HCT116 (cell line): ENCODE measurements at regions not wholly inside any gene's neighbourhood (a gene's known extent, or its start where the extent isn't known, plus 50 kb on each side); places are given as distances from the start of the nearest gene placed in this dataset.

Experiments used
- ATAC-seq: fragments of 200-7000 bp; cut with Tn5 transposase; 2 replicates; pipeline ENCODE4 v1.9.1; 2020; ENCODE audit warnings: mild to moderate bottlenecking, moderate library complexity
- BruUV-seq: library from RNA; stranded (reverse); fragments of 400-500 nt; replicated peaks from 2 replicates; lab custom pipeline; 2021; lab: Mats Ljungman, UMichigan
- CTCF ChIA-PET: fragments of 300-600 bp; sonication (Branson Sonifier 250); formaldehyde crosslinking; loops from one replicate; lab custom pipeline; 2021; ENCODE audit warnings: antibody characterized with exemption; lab: Charles Lee
- POLR2A ChIA-PET: fragments of 300-600, 350-600 bp; sonication (Branson Sonifier 250); formaldehyde crosslinking; loops from one replicate; lab custom pipeline; 2021; ENCODE audit warnings: antibody characterized with exemption; lab: Charles Lee
- RAD21 ChIA-PET, 2 experiments: fragments of 300-600 bp; sonication (Branson Sonifier 250); formaldehyde crosslinking; loops; one replicate each; lab custom pipeline; 2023; ENCODE audit warnings: low total read pairs in 2 of 2; ENCODE audit not compliant: uncharacterized antibody in 2 of 2, unreplicated experiment in 2 of 2, low non-redundant PET in 1 of 2; lab: Charles Lee
- DNase-seq: peaks from one replicate; pipeline ENCODE4 v3.0.0-alpha.2; 2010; ENCODE audit warnings: low read depth, low spot score
- H2AFZ ChIP-seq: fragments of 200-600 bp; shearing (Covaris generic), sonication (generic); 2 replicates; pipeline ENCODE4 v1.6.1; 2017; ENCODE audit warnings: low read depth, mixed run types, mixed read lengths, antibody characterized with exemption, low read length; ENCODE audit not compliant: poor library complexity, severe bottlenecking
- H3K27ac ChIP-seq: 2 replicates; pipeline ENCODE4 v1.5.1; 2012; ENCODE audit warnings: low read depth, low read length
- H3K27me3 ChIP-seq: fragments of 200-600 bp; sonication (generic); 2 replicates; pipeline ENCODE4 v1.6.1; 2016; ENCODE audit warnings: mixed run types, low read length, mixed read lengths; ENCODE audit not compliant: insufficient read depth
- H3K36me3 ChIP-seq, 2 experiments: fragments of 200-500 bp in 1 of 2; fragments of 200-600 bp in 1 of 2; sonication (Bioruptor generic) in 1 of 2; sonication (generic) in 1 of 2; 2 replicates each; pipeline versions ENCODE4 v1.5.1 to v1.6.1; 2014 to 2016; ENCODE audit warnings: low read length in 2 of 2, inconsistent platforms in 1 of 2, mixed read lengths in 1 of 2, mixed run types in 1 of 2; ENCODE audit not compliant: insufficient read depth in 2 of 2, control insufficient read depth in 1 of 2
- H3K4me1 ChIP-seq, 2 experiments: fragments of 200-600 bp in 1 of 2; sonication (generic) in 1 of 2; 2 replicates each; pipeline versions ENCODE4 v1.5.1 to v1.6.1; 2012 to 2017; ENCODE audit warnings: low read length in 2 of 2, inconsistent platforms in 1 of 2, mild to moderate bottlenecking in 1 of 2, mixed read lengths in 1 of 2, mixed run types in 1 of 2, moderate library complexity in 1 of 2; ENCODE audit not compliant: insufficient read depth in 2 of 2, control insufficient read depth in 1 of 2
- H3K4me2 ChIP-seq: fragments of 200-600 bp; sonication (generic); 2 replicates; pipeline ENCODE4 v1.6.1; 2017; ENCODE audit warnings: mixed run types, low read length, mixed read lengths
- H3K4me3 ChIP-seq, 2 experiments: fragments of 200-600 bp in 1 of 2; sonication (generic) in 1 of 2; replicated peaks in 1 of 2; 2 replicates each; pipeline ENCODE4 v1.5.1; 2011 to 2016; ENCODE audit warnings: low read length in 2 of 2, control low read depth in 1 of 2, low read depth in 1 of 2, mild to moderate bottlenecking in 1 of 2, mixed read lengths in 1 of 2, mixed run types in 1 of 2
- H3K79me2 ChIP-seq: fragments of 200-600 bp; sonication (generic); 2 replicates; pipeline ENCODE4 v1.6.1; 2017; ENCODE audit warnings: mild to moderate bottlenecking, mixed run types, low read length, moderate library complexity, mixed read lengths; ENCODE audit not compliant: insufficient read depth
- H3K9ac ChIP-seq: fragments of 200-600 bp; sonication (generic); 2 replicates; pipeline ENCODE4 v1.6.1; 2016; ENCODE audit warnings: low read length, mixed read lengths
- H3K9me2 ChIP-seq: fragments of 200-600 bp; sonication (generic), shearing (Covaris generic); 2 replicates; pipeline ENCODE4 v1.6.1; 2017; ENCODE audit warnings: mixed run types, mild to moderate bottlenecking, moderate library complexity; ENCODE audit not compliant: insufficient read depth
- H3K9me3 ChIP-seq, 2 experiments: fragments of 200-500 bp in 1 of 2; fragments of 200-600 bp in 1 of 2; sonication (Bioruptor generic) in 1 of 2; sonication (generic) in 1 of 2; 2 replicates each; pipeline ENCODE4 v1.6.1; 2014 to 2017; ENCODE audit warnings: low read length in 2 of 2, mixed read lengths in 2 of 2, inconsistent platforms in 1 of 2, low read depth in 1 of 2, mild to moderate bottlenecking in 1 of 2, mixed run types in 1 of 2, moderate library complexity in 1 of 2; ENCODE audit not compliant: control insufficient read depth in 1 of 2, insufficient read depth in 1 of 2
- H4K20me1 ChIP-seq: fragments of 200-600 bp; sonication (generic), shearing (Covaris generic); 2 replicates; pipeline ENCODE4 v1.6.1; 2017; ENCODE audit warnings: mixed run types, mild to moderate bottlenecking, moderate library complexity; ENCODE audit not compliant: insufficient read depth
- ATF3 ChIP-seq: IDR thresholded peaks from 2 replicates; pipeline ENCODE4 v1.6.1; 2012
- CBX3 ChIP-seq: IDR thresholded peaks from 2 replicates; pipeline ENCODE4 v1.6.1; 2012; ENCODE audit warnings: low read depth
- CEBPB ChIP-seq: IDR thresholded peaks from 2 replicates; pipeline ENCODE4 v1.6.1; 2012; ENCODE audit warnings: low read depth
- CTCF ChIP-seq, 3 experiments: fragments of 200-600 bp in 1 of 3; sonication (generic) in 1 of 3; IDR thresholded peaks in 2 of 3; conservative IDR thresholded peaks in 1 of 3; 2 replicates each; pipeline ENCODE4 v1.5.1; 2012 to 2017; ENCODE audit warnings: low read depth in 2 of 3, low read length in 2 of 3, antibody characterized with exemption in 1 of 3, borderline replicate concordance in 1 of 3, control low read depth in 1 of 3, mild to moderate bottlenecking in 1 of 3, mixed read lengths in 1 of 3, mixed run types in 1 of 3, moderate library complexity in 1 of 3; ENCODE audit not compliant: insufficient read depth in 1 of 3
- EZH2 ChIP-seq: fragments of 200-600 bp; sonication (generic); IDR thresholded peaks from 2 replicates; pipeline ENCODE4 v1.6.1; 2017; ENCODE audit warnings: antibody characterized with exemption, mixed run types
- FOSL1 ChIP-seq: IDR thresholded peaks from 2 replicates; pipeline ENCODE4 v1.6.1; 2012; ENCODE audit warnings: low read depth
- JUND ChIP-seq: IDR thresholded peaks from 2 replicates; pipeline ENCODE4 v1.6.1; 2012
- MAX ChIP-seq: IDR thresholded peaks from 2 replicates; pipeline ENCODE4 v1.6.1; 2012
- POLR2A ChIP-seq: IDR thresholded peaks from 2 replicates; pipeline ENCODE4 v1.7.0; 2011; ENCODE audit warnings: borderline replicate concordance; ENCODE audit not compliant: insufficient read depth, insufficient read length; ENCODE audit errors: extremely low read depth
- RAD21 ChIP-seq: IDR thresholded peaks from 2 replicates; pipeline ENCODE4 v1.6.1; 2012; ENCODE audit warnings: low read depth, mild to moderate bottlenecking
- REST ChIP-seq: IDR thresholded peaks from 2 replicates; pipeline ENCODE4 v1.6.1; 2012; ENCODE audit warnings: low read depth
- SIN3A ChIP-seq: IDR thresholded peaks from 2 replicates; pipeline ENCODE4 v1.6.1; 2012; ENCODE audit warnings: low read depth
- SP1 ChIP-seq: IDR thresholded peaks from 2 replicates; pipeline ENCODE4 v1.6.1; 2012; ENCODE audit warnings: low read depth
- SRF ChIP-seq: IDR thresholded peaks from 2 replicates; pipeline ENCODE4 v1.6.1; 2012; ENCODE audit warnings: low read depth
- TCF7L2 ChIP-seq: IDR thresholded peaks from 2 replicates; pipeline ENCODE4 v1.7.0; 2011; ENCODE audit warnings: borderline replicate concordance, inconsistent platforms; ENCODE audit not compliant: insufficient read depth, insufficient read length; ENCODE audit errors: extremely low read depth
- YY1 ChIP-seq: IDR thresholded peaks from 2 replicates; pipeline ENCODE4 v1.6.1; 2011; ENCODE audit warnings: low read length, low read depth, moderate library complexity, mild to moderate bottlenecking; ENCODE audit not compliant: insufficient replicate concordance; ENCODE audit errors: extremely low read depth
- ZFX ChIP-seq: fragments of 450-650 bp; IDR thresholded peaks from 2 replicates; pipeline ENCODE4 v1.6.1; 2017
- ZNF274 ChIP-seq: fragments of 200-500 bp; sonication (Bioruptor generic); IDR thresholded peaks from 2 replicates; pipeline ENCODE4 v1.6.1; 2014; ENCODE audit warnings: mild to moderate bottlenecking, low read depth, low read length, inconsistent platforms
- intact Hi-C: fragments of 100-400 bp; cut with micrococcal nuclease; formaldehyde crosslinking; loops from 2 replicates; pipeline ENCODE4 v1.10.0; 2022

GRCh38 chr20:51159303-51159702, 136.4 kb upstream of the KCNG1 start (continued):
- TF ChIP-seq SRF (no peak), SP1 (no peak), CEBPB (no peak), EZH2 (no peak), ZNF274 (no peak), FOSL1 (no peak), MAX (no peak), CTCF (IDR thresholded peaks at IDR 0.05 in 2 of 3, conservative IDR thresholded peaks at IDR 0.05 in 1 of 3; ENCODE audit: borderline replicate concordance in 1 of 3, insufficient read depth in 1 of 3, low read depth in 2 of 3, low read length in 2 of 3) (no peak)

GRCh38 chr20:51158226-51158625, 135.3 kb upstream of the KCNG1 start:
- no TSS peak for BruUV-seq
- TF ChIP-seq ZFX = no peak
- no peak for TF ChIP-seq YY1
- no peak for TF ChIP-seq TCF7L2
- TF ChIP-seq ZNF274 = no peak
- TF ChIP-seq REST = no peak
- TF ChIP-seq SIN3A = no peak
- no peak for TF ChIP-seq MAX
- no peak for TF ChIP-seq JUND
- TF ChIP-seq CEBPB = no peak
- no peak for TF ChIP-seq CBX3
- TF ChIP-seq POLR2A = no peak
- no peak for TF ChIP-seq RAD21
- TF ChIP-seq SP1 = no peak
- TF ChIP-seq CTCF (IDR thresholded peaks at IDR 0.05 in 2 of 3, conservative IDR thresholded peaks at IDR 0.05 in 1 of 3; ENCODE audit: borderline replicate concordance in 1 of 3, insufficient read depth in 1 of 3, low read depth in 2 of 3, low read length in 2 of 3) = no peak
- TF ChIP-seq ATF3 = no peak
- no peak for TF ChIP-seq EZH2

More at GRCh38 chr20:51158226-51158625, 135.3 kb upstream of the KCNG1 start:
- Histone ChIP-seq H3K79me2 (no peaks in the 10 kb centered on the region), H2AFZ (no peak overlapping the region), H3K4me3 (no peak overlapping the region), H4K20me1 (no peaks in the 10 kb centered on the region), H3K4me2 (no peak overlapping the region), H3K9me3 (no peaks in the 10 kb centered on the region), H3K9ac (no peak overlapping the region), H3K27me3 (peaks cover 79% of the 10 kb centered on the region), H3K36me3 (no peaks in the 10 kb centered on the region), H3K4me1 (no peaks in the 10 kb centered on the region), H3K27ac (no peak overlapping the region), H3K9me2 (no peaks in the 10 kb centered on the region)
- ChIA-PET CTCF (interaction anchor here (1.6 kb wide), 1 partner anchor 15 kb away, joined by 4 read pairs; no protein-coding TSS in a partner anchor), POLR2A (no interaction called here), RAD21 (no interaction called here)
- ATAC-seq (no peak), DNase-seq (no peak)
- intact Hi-C loops = no loop called here
